K562 (cell line): ENCODE measurements at regions not wholly inside any gene's neighbourhood (a gene's known extent, or its start where the extent isn't known, plus 50 kb on each side); places are given as distances from the start of the nearest gene placed in this dataset.
"Not testable (repeated sequence)": the region's sequence is repeated elsewhere in the genome, so short reads cannot be mapped to it uniquely, and the experiment has no call there.

Experiments used
- ATAC-seq: fragments of 200-7000 bp; cut with Tn5 transposase; 3 replicates; pipeline ENCODE4 v1.9.1; 2020; ENCODE audit warnings: moderate library complexity
- BruUV-seq: library from RNA; stranded (reverse); fragments of 400-500 nt; replicated peaks from 2 replicates; lab custom pipeline; 2021; lab: Mats Ljungman, UMichigan
- CTCF ChIA-PET: fragments of 300-600 bp; formaldehyde crosslinking; extraction: SDS; loops from one replicate; lab custom pipeline; 2021; ENCODE audit warnings: low intra/inter-chr PET ratio; lab: Yijun Ruan, JAX
- POLR2A ChIA-PET: fragments of 300-600, 350-650 bp; sonication (Branson Sonifier 250); formaldehyde crosslinking; extraction: SDS; loops from one replicate; lab custom pipeline; 2021; ENCODE audit warnings: antibody characterized with exemption, inconsistent platforms; lab: Yijun Ruan, JAX
- DNase-seq, 4 experiments: peaks; one replicate each; pipeline versions ENCODE4 v3.0.0 to v3.0.0-alpha.2; 2011 to 2018; ENCODE audit warnings: low spot score in 3 of 4, mixed read lengths in 3 of 4; ENCODE audit errors: extremely low read depth in 1 of 4
- FAIRE-seq: peaks from 2 replicates; lab custom pipeline; 2011; peaks lifted over from hg19 to GRCh38; lab: Jason Lieb, UNC
- H2AFZ ChIP-seq: 2 replicates; pipeline ENCODE4 v1.6.0; 2011; ENCODE audit warnings: low read depth, low read length, control low read depth, inconsistent platforms
- H3K27ac ChIP-seq: fragments of 200-600 bp; 3 replicates; pipeline ENCODE4 v1.8.0; 2011; ENCODE audit warnings: low read depth, mild to moderate bottlenecking, control low read depth, inconsistent platforms, low read length, moderate library complexity, mixed read lengths; ENCODE audit errors: extremely low read depth
- H3K27me3 ChIP-seq, 2 experiments: fragments of 300-600 bp in 1 of 2; 2 replicates in 1 of 2; 3 replicates in 1 of 2; pipeline versions ENCODE4 v1.6.0 to v1.8.0; 2011; ENCODE audit warnings: inconsistent platforms in 2 of 2, low read length in 2 of 2, mild to moderate bottlenecking in 1 of 2, mixed read lengths in 1 of 2, moderate library complexity in 1 of 2; ENCODE audit not compliant: control insufficient read depth in 2 of 2, insufficient read depth in 2 of 2
- H3K36me3 ChIP-seq: fragments of 300-600 bp; 3 replicates; pipeline ENCODE4 v1.8.0; 2011; ENCODE audit warnings: mild to moderate bottlenecking, low read length, inconsistent platforms; ENCODE audit not compliant: control insufficient read depth, insufficient read depth
- H3K4me1 ChIP-seq, 2 experiments: fragments of 200-600 bp in 1 of 2; replicated peaks in 1 of 2; 2 replicates in 1 of 2; 3 replicates in 1 of 2; pipeline versions ENCODE4 v1.5.1 to v1.8.0; 2011; ENCODE audit warnings: inconsistent platforms in 2 of 2, low read length in 2 of 2, mild to moderate bottlenecking in 1 of 2, mixed read lengths in 1 of 2, moderate library complexity in 1 of 2; ENCODE audit not compliant: control insufficient read depth in 2 of 2, insufficient read depth in 2 of 2
- H3K4me2 ChIP-seq: 2 replicates; pipeline ENCODE4 v1.6.1; 2011; ENCODE audit warnings: low read length, control low read depth, inconsistent platforms, mixed read lengths; ENCODE audit not compliant: insufficient read depth
- H3K4me3 ChIP-seq: fragments of 200-600 bp; sonication (generic), shearing (Covaris generic); 2 replicates; pipeline ENCODE4 v1.5.1; 2016; ENCODE audit warnings: control low read depth, inconsistent platforms
- H3K79me2 ChIP-seq: fragments of 200-600 bp; 3 replicates; pipeline ENCODE4 v1.8.0; 2011; ENCODE audit warnings: low read length, inconsistent platforms; ENCODE audit not compliant: control insufficient read depth, insufficient read depth
- H3K9ac ChIP-seq, 2 experiments: 2 replicates each; pipeline versions ENCODE4 v1.6.0 to v1.6.1; 2011; ENCODE audit warnings: low read depth in 2 of 2, low read length in 2 of 2, control low read depth in 1 of 2, inconsistent platforms in 1 of 2, mild to moderate bottlenecking in 1 of 2, mixed read lengths in 1 of 2; ENCODE audit not compliant: insufficient read depth in 1 of 2
- H3K9me1 ChIP-seq: one replicate; pipeline ENCODE4 v1.6.0; 2011; ENCODE audit warnings: inconsistent platforms, mild to moderate bottlenecking, low read length, moderate library complexity; ENCODE audit not compliant: control insufficient read depth, insufficient read depth
- H3K9me3 ChIP-seq: replicated peaks from 2 replicates; pipeline ENCODE4 v1.5.1; 2011; ENCODE audit warnings: low read depth, low read length, inconsistent platforms; ENCODE audit not compliant: control insufficient read depth, insufficient read depth
- H4K20me1 ChIP-seq: replicated peaks from 2 replicates; pipeline ENCODE4 v1.6.1; 2011; ENCODE audit warnings: low read length, inconsistent platforms, mixed read lengths; ENCODE audit not compliant: control insufficient read depth, insufficient read depth
- C11orf30 ChIP-seq: fragments of 450-650 bp; IDR thresholded peaks from 2 replicates; pipeline ENCODE4 v1.6.1; 2016; ENCODE audit warnings: low read depth, mild to moderate bottlenecking
- GATAD2A ChIP-seq: fragments of 450-650 bp; IDR thresholded peaks from 2 replicates; pipeline ENCODE4 v1.6.1; 2017
- MAFF ChIP-seq: IDR thresholded peaks from 2 replicates; pipeline ENCODE4 v1.6.1; 2012; ENCODE audit warnings: low read length, improper control_type of control experiment
- MAFG ChIP-seq: fragments of 450-650 bp; conservative IDR thresholded peaks from 2 replicates; pipeline ENCODE4 v1.6.1; 2016; ENCODE audit warnings: missing genetic modification characterization, missing compliant biosample characterization
- MAFK ChIP-seq: IDR thresholded peaks from 2 replicates; pipeline ENCODE4 v1.6.1; 2011; ENCODE audit warnings: low read length, improper control_type of control experiment
- MTA2 ChIP-seq: fragments of 450-650 bp; IDR thresholded peaks from 2 replicates; pipeline ENCODE4 v1.6.1; 2016; ENCODE audit warnings: low read depth
- PHB2 ChIP-seq: fragments of 450-650 bp; IDR thresholded peaks from 2 replicates; pipeline ENCODE4 v1.6.1; 2017; ENCODE audit warnings: low read depth
- ZNF316 ChIP-seq: fragments of 450-650 bp; IDR thresholded peaks from 2 replicates; pipeline ENCODE4 v1.6.1; 2016
- ZNF639 ChIP-seq, 2 experiments: fragments of 200-800 bp in 1 of 2; sonication (Bioruptor generic) in 1 of 2; sonication (generic) in 1 of 2; formaldehyde crosslinking in 1 of 2; IDR thresholded peaks in 1 of 2; conservative IDR thresholded peaks in 1 of 2; 2 replicates each; pipeline versions ENCODE4 v1.5.0 to v1.6.1; 2016 to 2020; ENCODE audit warnings: missing compliant biosample characterization in 1 of 2, missing genetic modification characterization in 1 of 2, missing genetic modification reagents in 1 of 2
- WGBS: fragments of 100-300 bp; shearing (Covaris generic); methylation state at CpG from one replicate; pipeline ENCODE4 v1.1.6; 2016; ENCODE audit warnings: low coverage, mixed read lengths; ENCODE audit not compliant: insufficient coverage; ENCODE audit errors: missing lambda C conversion rate; 5-methylcytosine and 5-hydroxymethylcytosine counted together
- in situ Hi-C: fragments of 300-500 bp; cut with MboI; formaldehyde crosslinking; loops from 4 replicates; pipeline ENCODE4 v1.15.0; 2018; ENCODE audit warnings: inconsistent platforms, mixed read lengths
- intact Hi-C: fragments of 100-400 bp; cut with micrococcal nuclease; formaldehyde crosslinking; loops from 2 replicates; pipeline ENCODE4 v1.14.2; 2022

GRCh38 chrX:92283308-92283707 lies 504.1 kb downstream of the PCDH11X start:
- H2AFZ ChIP-seq: no peak overlapping the region
- no peak overlapping the region for H3K4me2 ChIP-seq
- 0% methylated on average over 3 of the region's 3 CpGs for WGBS
- H3K79me2 ChIP-seq: no peaks in the 10 kb centered on the region
- no peaks in the 10 kb centered on the region for H3K9me3 ChIP-seq
- H3K9me1 ChIP-seq: no peaks in the 10 kb centered on the region
- no TSS peak for BruUV-seq
- DNase-seq: no peak
- in situ Hi-C loops (no loop called here), intact Hi-C loops (no loop called here)
- no peak overlapping the region for H3K9ac ChIP-seq
- no peak overlapping the region for H3K27ac ChIP-seq
- no peaks in the 10 kb centered on the region for H4K20me1 ChIP-seq
- TF ChIP-seq C11orf30: peak; percentile 5; the same call in 1 of the 2 replicates
- no peak for TF ChIP-seq MTA2
- TF ChIP-seq MAFG (tag): 0 out of 2 replicates have a peak, but pooled peaks have one; percentile 31
- no peak for TF ChIP-seq PHB2
- TF ChIP-seq GATAD2A: no peak
- TF ChIP-seq ZNF316: peak; percentile 41; the same call in 1 of the 2 replicates
- no peak for TF ChIP-seq ZNF639 (CRISPR knock-in tag; conservative IDR thresholded peaks at IDR 0.05 in 1 of 2, IDR thresholded peaks at IDR 0.05 in 1 of 2)
- peak; percentile 52; the same call in 1 of the 2 replicates for TF ChIP-seq MAFK
- TF ChIP-seq MAFF: peak; percentile 42
- no peak for FAIRE-seq
- no peaks in the 10 kb centered on the region for H3K36me3 ChIP-seq
- ChIA-PET POLR2A (no interaction called here), CTCF (no interaction called here)
- no peaks in the 10 kb centered on the region for H3K27me3 ChIP-seq
- H3K4me1 ChIP-seq: no peaks in the 10 kb centered on the region
- H3K4me3 ChIP-seq: no peak overlapping the region
- ATAC-seq: no peak

GRCh38 chrX:92298067-92298466 lies 518.9 kb downstream of the PCDH11X start:
- CTCF ChIA-PET, H3K36me3 ChIP-seq, H3K9me3 ChIP-seq, H3K27me3 ChIP-seq, BruUV-seq, ATAC-seq, POLR2A ChIA-PET, intact Hi-C loops, H3K9me1 ChIP-seq, H4K20me1 ChIP-seq, H3K4me2 ChIP-seq, FAIRE-seq, in situ Hi-C loops, DNase-seq, H3K9ac ChIP-seq, H3K79me2 ChIP-seq, H3K4me1 ChIP-seq, H3K4me3 ChIP-seq, H3K27ac ChIP-seq, H2AFZ ChIP-seq: not testable (repeated sequence)
- WGBS: 6% methylated on average over 2 of the region's 3 CpGs

GRCh38 chrX:92333194-92333593 lies 554.0 kb downstream of the PCDH11X start:
- H3K4me3 ChIP-seq, H3K27ac ChIP-seq, H3K4me2 ChIP-seq, H3K9me3 ChIP-seq, POLR2A ChIA-PET, H3K36me3 ChIP-seq, BruUV-seq, FAIRE-seq, DNase-seq, H3K4me1 ChIP-seq, intact Hi-C loops, H3K9ac ChIP-seq, CTCF ChIA-PET, in situ Hi-C loops, H3K79me2 ChIP-seq, H4K20me1 ChIP-seq, H3K27me3 ChIP-seq, H3K9me1 ChIP-seq, ATAC-seq, H2AFZ ChIP-seq: not testable (repeated sequence)
- 0% methylated on average over 3 of the region's 5 CpGs for WGBS
